GM23338 (cell line): ENCODE measurements at regions not wholly inside any gene's neighbourhood (a gene's known extent, or its start where the extent isn't known, plus 50 kb on each side); places are given as distances from the start of the nearest gene placed in this dataset.

Experiments used
- CREB1 ChIP-seq: fragments of 250-450 bp; sonication (Bioruptor Pico); IDR thresholded peaks from 2 replicates; pipeline ENCODE4 v1.5.0; 2020; ENCODE audit warnings: low read depth, mild to moderate bottlenecking, moderate library complexity
- CTCF ChIP-seq, 2 experiments: fragments of 200-600 bp in 1 of 2; sonication (generic) in 1 of 2; conservative IDR thresholded peaks; 2 replicates each; pipeline versions ENCODE4 v1.5.1 to v1.6.1; 2016 to 2017; ENCODE audit warnings: antibody characterized with exemption in 2 of 2, low read depth in 2 of 2, mild to moderate bottlenecking in 2 of 2, moderate library complexity in 1 of 2
- EZH2 ChIP-seq: fragments of 200-600 bp; sonication (generic); IDR thresholded peaks from one replicate; pipeline ENCODE4 v1.8.0; 2017; ENCODE audit warnings: antibody characterized with exemption, mild to moderate bottlenecking, low read depth; ENCODE audit not compliant: unreplicated experiment
- EZH2phosphoT487 ChIP-seq: fragments of 200-600 bp; sonication (generic); IDR thresholded peaks from one replicate; pipeline ENCODE4 v1.8.1; 2018; ENCODE audit warnings: antibody characterized with exemption; ENCODE audit not compliant: unreplicated experiment
- NANOG ChIP-seq: IDR thresholded peaks from 2 replicates; pipeline ENCODE4 v1.6.1; 2016; ENCODE audit warnings: antibody characterized with exemption, borderline replicate concordance
- POLR2AphosphoS5 ChIP-seq: IDR thresholded peaks from 2 replicates; pipeline ENCODE4 v1.6.1; 2016; ENCODE audit warnings: antibody characterized with exemption, low read depth
- REST ChIP-seq: IDR thresholded peaks from one replicate; pipeline ENCODE4 v1.6.1; 2018; ENCODE audit warnings: antibody characterized with exemption; ENCODE audit not compliant: unreplicated experiment
- ZNF462 ChIP-seq: fragments of 250-450 bp; sonication (Bioruptor Pico); IDR thresholded peaks from 2 replicates; pipeline ENCODE4 v1.5.0; 2020; ENCODE audit warnings: mild to moderate bottlenecking, moderate library complexity

- TF ChIP-seq CTCF (conservative IDR thresholded peaks at IDR 0.05; ENCODE audit: low read depth in 2 of 2) (no peak), EZH2phosphoT487 (no peak), EZH2 (no peak), POLR2AphosphoS5 (no peak), NANOG (no peak), REST (no peak), CREB1 (CRISPR knock-in tag) (no peak), ZNF462 (CRISPR knock-in tag) (no peak)
These were observed 318.9 kb downstream of the MAP2K6 start for GRCh38 chr17:69733171-69734012.
